ENCODE measurements at regions not wholly inside any gene's neighbourhood (a gene's known extent, or its start where the extent isn't known, plus 50 kb on each side); places are given as distances from the start of the nearest gene placed in this dataset.

DNA sequence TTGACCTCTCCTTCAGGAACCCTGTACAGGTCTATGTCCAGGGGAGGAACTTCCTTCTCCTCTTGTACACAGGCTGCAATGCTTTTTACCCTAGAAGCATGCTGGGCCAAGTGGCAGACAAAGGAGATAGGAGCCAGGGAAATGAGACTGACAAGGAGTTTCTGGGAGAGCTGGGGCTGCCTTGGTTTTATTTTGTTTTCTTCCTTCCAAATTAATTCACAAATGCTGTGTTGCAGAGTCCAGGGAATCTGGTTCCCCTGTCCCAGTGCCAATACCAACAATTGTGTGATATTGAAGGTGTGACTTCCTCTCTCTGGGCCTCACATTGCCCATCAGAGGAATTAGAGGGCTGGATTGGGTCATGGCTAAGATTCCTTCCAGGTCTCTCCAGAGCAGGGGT, 224.8 kb upstream of the PPP2R3A start:
- Histone ChIP-seq H3K79me1 (ENCODE audit: low read depth in 1 of 2, low read length in 2 of 2) (no peaks in the 10 kb centered on the region), H3K23ac (ENCODE audit: low read depth, low read length) (no peak overlapping the region), H3K36me3 (ENCODE audit: control insufficient read depth, insufficient read depth, low read length) (no peaks in the 10 kb centered on the region), H2BK120ac (ENCODE audit: low read depth, low read length) (no peak overlapping the region), H3K4me3 (ENCODE audit: insufficient read depth, low read depth, low read length) (no peak overlapping the region), H3K56ac (ENCODE audit: extremely low read depth, insufficient read depth, low read length) (no peak overlapping the region), H2BK15ac (ENCODE audit: low read depth, low read length) (no peak overlapping the region), H2AK9ac (replicated peaks; ENCODE audit: low read depth, low read length, poor library complexity) (no peak overlapping the region), H3K18ac (ENCODE audit: low read depth, low read length) (no peak overlapping the region), H3K27ac (ENCODE audit: insufficient read depth, low read length) (no peak overlapping the region), H3K4me1 (ENCODE audit: control insufficient read depth, insufficient read depth, low read length) (no peaks in the 10 kb centered on the region), H4K8ac (ENCODE audit: low read depth in 2 of 2, low read length in 2 of 2) (no peak overlapping the region), H4K5ac (ENCODE audit: low read depth, low read length) (no peak overlapping the region), H2BK20ac (ENCODE audit: low read depth, low read length) (no peak overlapping the region), H3K14ac (replicated peaks; ENCODE audit: low read depth, low read length) (no peak overlapping the region), H2AFZ (replicated peaks; ENCODE audit: low read length, poor library complexity) (no peak overlapping the region), H3K9ac (ENCODE audit: low read depth, low read length) (no peak overlapping the region), H3K4ac (ENCODE audit: low read depth, low read length) (no peak overlapping the region), H2BK5ac (ENCODE audit: low read depth, low read length, poor library complexity, severe bottlenecking) (no peak overlapping the region), H3K9me1 (ENCODE audit: insufficient read depth, low read length) (no peaks in the 10 kb centered on the region), H2AK5ac (ENCODE audit: low read depth, low read length) (no peak overlapping the region), H3K9me3 (ENCODE audit: control insufficient read depth, insufficient read depth, low read length) (peaks cover 3% of the 10 kb centered on the region; the same call in 1 of the 2 replicates), H4K20me1 (ENCODE audit: insufficient read depth, low read length) (no peaks in the 10 kb centered on the region), H4K91ac (ENCODE audit: insufficient read depth, low read depth, low read length) (no peak overlapping the region), H3K4me2 (ENCODE audit: low read depth, low read length) (no peak overlapping the region), H3K27me3 (ENCODE audit: control insufficient read depth, insufficient read depth, low read length) (no peaks in the 10 kb centered on the region; the same call in 1 of the 2 replicates)
- TF ChIP-seq MXI1 (IDR thresholded peaks at IDR 0.05; ENCODE audit: borderline replicate concordance, low read depth, low read length) (no peak), CEBPB (IDR thresholded peaks at IDR 0.05; ENCODE audit: low read depth, low read length) (no peak), RFX5 (IDR thresholded peaks at IDR 0.05; ENCODE audit: low read depth, low read length) (no peak), MAFK (IDR thresholded peaks at IDR 0.05; ENCODE audit: low read depth, low read length) (no peak), MAZ (IDR thresholded peaks at IDR 0.05; ENCODE audit: borderline replicate concordance, low read depth, low read length) (no peak), FOS (IDR thresholded peaks at IDR 0.05; ENCODE audit: low read depth, low read length) (no peak), POLR2A (IDR thresholded peaks at IDR 0.05; ENCODE audit: low read depth, low read length) (no peak), RAD21 (IDR thresholded peaks at IDR 0.05; ENCODE audit: low read length) (no peak)
- TF ChIP-seq, protein P1, sequence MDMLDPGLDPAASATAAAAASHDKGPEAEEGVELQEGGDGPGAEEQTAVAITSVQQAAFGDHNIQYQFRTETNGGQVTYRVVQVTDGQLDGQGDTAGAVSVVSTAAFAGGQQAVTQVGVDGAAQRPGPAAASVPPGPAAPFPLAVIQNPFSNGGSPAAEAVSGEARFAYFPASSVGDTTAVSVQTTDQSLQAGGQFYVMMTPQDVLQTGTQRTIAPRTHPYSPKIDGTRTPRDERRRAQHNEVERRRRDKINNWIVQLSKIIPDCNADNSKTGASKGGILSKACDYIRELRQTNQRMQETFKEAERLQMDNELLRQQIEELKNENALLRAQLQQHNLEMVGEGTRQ (IDR thresholded peaks at IDR 0.05; ENCODE audit: low read depth, low read length) = no peak
- in situ Hi-C loops (cut with MboI; ENCODE audit: low sequenced_read_pairs) = loop anchor here (25.0 kb wide), 1 partner anchor 297 kb away; no protein-coding TSS in a partner anchor
- POLR2A ChIA-PET (ENCODE audit: unreplicated experiment) = no interaction called here
- dilution Hi-C loops (cut with HindIII; ENCODE audit: low sequenced_read_pairs, unreplicated experiment) = no loop called here
- ATAC-seq (ENCODE audit: low read depth) = no peak
- BruUV-seq (replicated peaks) = no TSS peak
- no peak for DNase-seq
- intact Hi-C loops (cut with micrococcal nuclease) = no loop called here
- CTCF ChIA-PET = no interaction called here
